ENCODE measurements at regions not wholly inside any gene's neighbourhood (a gene's known extent, or its start where the extent isn't known, plus 50 kb on each side); places are given as distances from the start of the nearest gene placed in this dataset.
"Not testable (repeated sequence)": the region's sequence is repeated elsewhere in the genome, so short reads cannot be mapped to it uniquely, and the experiment has no call there.

DNA sequence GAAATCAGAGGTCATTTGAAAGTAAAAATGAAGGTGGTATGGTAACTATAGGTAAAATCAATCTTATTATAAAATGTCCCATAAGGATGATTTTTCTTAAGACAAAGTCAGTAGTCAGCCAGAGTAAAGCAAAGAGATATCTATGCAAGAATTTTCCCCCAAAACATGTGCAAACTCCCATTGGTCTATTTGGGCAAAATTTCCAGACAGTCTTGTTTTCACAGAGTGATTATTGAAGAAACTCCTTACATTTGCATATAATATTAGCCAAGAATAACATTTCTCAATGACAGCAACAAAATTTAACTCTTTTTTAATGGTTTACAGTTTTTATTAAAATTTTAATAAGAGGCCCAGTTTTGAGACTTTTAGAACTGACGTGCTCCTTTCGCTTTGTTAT, 406.1 kb upstream of the GRAMD2B start:
- DNase-seq (ENCODE audit: low read depth) = no peak
- no peak for TF ChIP-seq CTCF (IDR thresholded peaks at IDR 0.05; ENCODE audit: insufficient read depth, low read depth, low read length)
- H3K4me3 ChIP-seq (ENCODE audit: low read depth, low read length) = no peak overlapping the region

DNA sequence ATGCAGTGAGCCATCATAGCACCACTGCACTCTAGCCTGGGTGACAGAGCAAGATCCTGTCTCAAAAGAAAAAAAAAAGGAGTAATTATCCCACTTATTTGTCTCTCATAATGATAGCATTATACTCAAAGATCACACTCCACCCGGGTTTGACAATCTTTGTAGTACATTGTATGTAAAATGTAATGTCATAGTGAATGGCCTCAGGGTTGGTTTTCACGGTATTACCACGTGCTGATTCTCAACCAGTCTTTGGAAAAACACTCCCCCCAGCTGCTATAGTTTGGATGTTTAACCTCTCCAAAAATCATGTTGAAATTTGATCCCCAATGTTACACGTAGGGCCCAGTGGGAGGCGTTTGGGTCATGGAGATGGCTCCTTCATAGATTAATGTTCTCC, 402.4 kb upstream of the GRAMD2B start:
- H3K4me3 ChIP-seq (ENCODE audit: low read depth, low read length) = no peak overlapping the region
- DNase-seq (ENCODE audit: low read depth) = no peak
- TF ChIP-seq CTCF (IDR thresholded peaks at IDR 0.05; ENCODE audit: insufficient read depth, low read depth, low read length) = no peak

DNA sequence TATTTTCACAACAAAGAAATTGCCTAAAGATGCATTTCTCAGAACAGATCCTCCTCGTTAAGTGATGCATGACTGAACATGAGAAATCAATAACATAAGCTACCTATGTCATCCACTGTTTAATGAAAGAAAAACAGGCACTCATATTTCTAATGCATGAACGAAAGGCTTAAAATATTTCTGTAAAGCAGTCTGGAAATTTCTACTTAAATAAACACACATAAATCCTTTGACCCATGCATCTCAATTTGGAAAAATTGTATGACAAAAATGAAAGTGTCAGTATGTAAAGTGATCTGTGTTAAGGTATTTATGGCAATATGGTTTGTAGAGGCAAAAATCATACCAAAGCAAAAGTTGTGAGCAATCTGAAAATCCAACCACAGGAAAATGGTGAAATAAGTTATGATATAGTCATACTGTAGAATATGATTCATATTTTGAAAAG, 399.2 kb upstream of the GRAMD2B start:
- no peak for TF ChIP-seq CTCF (IDR thresholded peaks at IDR 0.05; ENCODE audit: insufficient read depth, low read depth, low read length)
- no peak for DNase-seq (ENCODE audit: low read depth)
- no peak overlapping the region for H3K4me3 ChIP-seq (ENCODE audit: low read depth, low read length)

DNA sequence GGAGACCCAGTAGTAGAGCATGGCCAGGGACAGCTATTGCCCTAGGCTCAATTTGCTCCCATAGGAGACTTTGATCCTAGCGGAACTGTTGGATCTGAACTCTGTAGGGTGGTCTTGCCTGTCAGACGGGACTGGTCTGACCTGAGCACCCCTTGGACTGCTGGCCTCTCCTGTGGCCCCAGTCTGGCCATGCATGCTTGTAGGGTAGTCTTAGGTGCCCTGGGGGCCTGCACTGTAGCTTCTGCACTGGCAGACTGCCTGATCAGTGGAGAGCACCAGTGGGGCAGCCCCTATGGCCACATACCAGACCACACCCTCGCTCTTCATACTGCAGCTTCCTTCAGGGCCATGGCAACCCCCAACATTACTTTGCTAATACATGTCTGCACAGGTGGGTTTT, 396.1 kb upstream of the GRAMD2B start:
- no peak for TF ChIP-seq CTCF (IDR thresholded peaks at IDR 0.05; ENCODE audit: insufficient read depth, low read depth, low read length)
- no peak for DNase-seq (ENCODE audit: low read depth)
- no peak overlapping the region for H3K4me3 ChIP-seq (ENCODE audit: low read depth, low read length)

GRCh38 chr5:126027652-126028051, 395.6 kb upstream of the GRAMD2B start:
- no peak overlapping the region for H3K4me3 ChIP-seq (ENCODE audit: low read depth, low read length)
- no peak for DNase-seq (ENCODE audit: low read depth)
- no peak for TF ChIP-seq CTCF (IDR thresholded peaks at IDR 0.05; ENCODE audit: insufficient read depth, low read depth, low read length)

- H3K4me3 ChIP-seq (ENCODE audit: low read depth, low read length) = no peak overlapping the region
- TF ChIP-seq CTCF (IDR thresholded peaks at IDR 0.05; ENCODE audit: insufficient read depth, low read depth, low read length) = no peak
- DNase-seq (ENCODE audit: low read depth) = no peak
Measured at GRCh38 chr5:126028336-126028735, 394.9 kb upstream of the GRAMD2B start.

DNA sequence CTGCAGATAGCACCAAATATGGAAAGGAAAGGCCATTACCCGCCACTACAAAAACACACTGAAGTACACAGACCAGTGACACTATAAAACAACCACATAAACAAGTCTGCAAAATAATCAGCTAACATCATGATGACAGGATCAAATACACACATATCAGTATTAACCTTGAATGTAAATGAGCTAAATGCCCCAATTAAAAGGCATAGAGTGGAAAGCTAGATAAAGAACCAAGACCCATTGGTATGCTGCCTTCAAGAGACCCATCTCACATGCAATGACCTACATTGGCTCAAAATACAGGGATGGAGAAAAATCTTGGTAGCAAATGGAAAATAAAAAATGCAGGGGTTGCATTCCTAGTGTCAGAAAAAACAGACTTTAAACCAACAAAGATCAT, 393.9 kb upstream of the GRAMD2B start:
- H3K4me3 ChIP-seq (ENCODE audit: low read depth, low read length); DNase-seq (ENCODE audit: low read depth): not testable (repeated sequence)

All from fibroblast of villous mesenchyme (primary cell).